ENCODE measurements at regions not wholly inside any gene's neighbourhood (a gene's known extent, or its start where the extent isn't known, plus 50 kb on each side); places are given as distances from the start of the nearest gene placed in this dataset.

DNA sequence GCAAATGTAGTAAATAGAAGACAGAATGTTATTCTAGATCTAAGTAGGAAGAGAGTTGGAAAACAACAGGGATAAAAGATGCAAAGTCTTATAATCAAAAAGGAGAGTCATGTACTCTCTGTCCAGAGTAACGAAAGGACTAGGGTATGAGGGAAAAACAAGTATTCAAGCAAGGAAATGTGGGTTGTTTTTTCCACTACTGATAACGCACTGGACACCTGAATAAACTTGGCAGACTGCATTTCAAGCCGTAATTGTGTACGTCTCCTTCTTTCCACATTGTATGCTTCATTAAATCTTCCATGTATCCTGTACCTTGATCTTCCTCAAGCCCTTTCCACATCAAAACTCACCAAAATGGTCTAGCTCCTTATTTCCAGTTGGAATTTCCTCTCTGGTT is 420.6 kb downstream of the ZEB2 start:
- no peak overlapping the region for H3K4me3 ChIP-seq (ENCODE audit: low read depth, low read length)
- TF ChIP-seq CTCF (IDR thresholded peaks at IDR 0.05; ENCODE audit: insufficient read depth, low read length): no peak

GRCh38 chr2:144097440-144098225 is 422.3 kb downstream of the ZEB2 start:
- TF ChIP-seq CTCF (IDR thresholded peaks at IDR 0.05; ENCODE audit: insufficient read depth, low read length): no peak
- no peak overlapping the region for H3K4me3 ChIP-seq (ENCODE audit: low read depth, low read length)
- no peak for DNase-seq (ENCODE audit: low read depth)

More for the DNA sequence above, 420.6 kb downstream of the ZEB2 start:
- DNase-seq (ENCODE audit: low read depth): no peak

GRCh38 chr2:144096531-144096930 is 423.4 kb downstream of the ZEB2 start:
- TF ChIP-seq CTCF (IDR thresholded peaks at IDR 0.05; ENCODE audit: insufficient read depth, low read length): no peak
- H3K4me3 ChIP-seq (ENCODE audit: low read depth, low read length): no peak overlapping the region
- DNase-seq (ENCODE audit: low read depth): no peak

DNA sequence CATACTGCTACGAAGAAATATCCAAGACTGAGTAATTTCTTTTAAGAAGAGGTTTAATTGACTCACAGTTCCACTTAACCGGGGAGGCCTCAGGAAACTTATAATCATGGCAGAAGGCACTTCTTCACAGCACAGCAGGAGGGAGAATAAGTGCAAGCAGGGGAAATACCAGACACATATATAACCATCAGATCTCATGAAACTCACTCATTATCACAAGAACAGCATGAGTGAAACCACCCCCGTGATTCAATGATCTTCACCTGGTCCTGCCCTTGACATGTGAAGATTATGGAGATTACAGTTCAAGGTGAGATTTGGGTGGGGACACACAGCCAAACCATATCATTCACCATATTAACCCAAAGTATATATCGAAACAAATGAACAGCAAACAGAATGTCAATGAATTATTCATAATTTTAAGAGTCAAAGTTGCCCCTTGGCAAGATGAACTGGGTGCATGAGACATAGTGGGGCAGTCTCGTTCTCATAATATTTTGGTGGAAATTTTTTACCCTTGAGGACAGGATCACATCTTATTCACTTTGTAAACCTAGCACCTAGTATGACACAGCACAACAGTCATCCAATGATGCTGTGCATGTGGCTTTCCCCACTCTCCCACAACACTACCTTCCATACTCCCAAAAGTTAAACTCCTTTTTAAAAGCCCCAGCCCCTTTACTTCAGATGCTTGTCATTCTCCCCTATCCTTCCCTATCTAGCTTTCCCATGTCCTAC is 425.3 kb downstream of the ZEB2 start:
- no peak for TF ChIP-seq CTCF (IDR thresholded peaks at IDR 0.05; ENCODE audit: insufficient read depth, low read length)
- H3K4me3 ChIP-seq (ENCODE audit: low read depth, low read length): no peak overlapping the region
- DNase-seq (ENCODE audit: low read depth): no peak

- no peak overlapping the region for H3K4me3 ChIP-seq (ENCODE audit: low read depth, low read length)
- no peak for DNase-seq (ENCODE audit: low read depth)
- TF ChIP-seq CTCF (IDR thresholded peaks at IDR 0.05; ENCODE audit: insufficient read depth, low read length): no peak
Observed at GRCh38 chr2:144091622-144092021, 428.3 kb downstream of the ZEB2 start.

DNA sequence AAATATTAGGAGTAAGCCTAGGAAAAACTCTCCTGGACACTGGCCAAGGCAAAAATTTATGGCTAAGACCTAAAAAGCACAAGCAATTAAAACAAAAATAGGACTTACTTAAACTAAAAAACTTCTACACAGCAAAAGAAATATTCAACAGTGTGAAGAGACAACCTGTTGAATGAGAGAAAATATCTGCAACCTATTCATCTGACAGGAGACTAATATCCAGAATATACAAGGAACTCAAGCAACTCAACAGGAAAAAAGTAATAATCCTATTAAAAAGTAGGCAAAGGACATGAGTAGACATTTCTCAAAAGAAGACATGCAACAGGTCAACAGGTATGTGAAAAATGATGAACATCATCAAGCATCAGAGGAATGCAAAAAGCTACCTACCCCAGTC is 431.1 kb downstream of the ZEB2 start:
- DNase-seq (ENCODE audit: low read depth): no peak
- no peak for TF ChIP-seq CTCF (IDR thresholded peaks at IDR 0.05; ENCODE audit: insufficient read depth, low read length)
- no peak overlapping the region for H3K4me3 ChIP-seq (ENCODE audit: low read depth, low read length)
